NAMALWA (cell line): ENCODE measurements at regions not wholly inside any gene's neighbourhood (a gene's known extent, or its start where the extent isn't known, plus 50 kb on each side); places are given as distances from the start of the nearest gene placed in this dataset.
A peak's percentile ranks its signal among the peaks of the same experiment; 100 is the strongest.

ENCODE experiments used
- DNase-seq: peaks from one replicate; pipeline ENCODE4 v3.0.0-alpha.2; 2015; ENCODE audit warnings: low spot score

DNA sequence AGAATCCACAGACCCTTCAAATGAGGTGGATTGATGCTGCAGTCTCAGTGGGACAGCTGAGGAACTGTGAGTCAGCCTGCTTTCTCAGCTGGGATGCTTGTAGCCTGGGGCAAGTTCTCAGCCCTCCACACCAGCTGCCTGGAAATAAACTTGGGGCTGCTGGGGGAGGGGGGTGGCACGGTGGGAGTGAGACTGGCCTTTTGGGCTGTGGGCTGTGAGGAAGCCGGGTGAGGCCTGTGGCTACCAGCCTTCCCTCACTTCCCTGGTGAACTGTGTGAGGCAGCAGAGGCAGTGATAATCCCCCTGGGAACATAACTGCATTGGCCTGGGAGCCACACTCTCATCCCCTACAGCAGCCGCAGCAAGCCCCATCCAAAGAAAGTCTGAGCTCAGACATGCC, 114.5 kb upstream of the GUCY1A1 start:
- DNase-seq, result no peak

- DNase-seq, result no peak
These were observed 118.5 kb upstream of the GUCY1A1 start for GRCh38 chr4:155548173-155548572.

DNA sequence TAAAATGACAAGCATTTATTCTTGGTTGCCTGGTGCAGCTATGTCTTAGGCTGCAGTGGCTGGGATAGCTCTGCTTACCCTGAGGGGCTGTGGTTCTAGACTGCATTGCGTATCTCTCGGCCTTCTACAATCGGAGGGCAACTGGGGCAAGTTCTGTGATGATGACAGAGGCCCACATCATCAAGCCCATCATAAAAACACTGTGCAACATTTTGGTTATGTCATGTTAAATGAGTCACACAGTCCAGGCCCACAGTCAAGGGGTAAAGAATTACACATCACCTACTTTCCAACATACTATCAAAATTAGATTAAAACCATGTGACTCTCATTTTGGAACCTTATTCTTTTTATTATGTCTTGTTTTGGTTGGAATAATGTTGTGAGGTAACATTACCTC, 120.2 kb upstream of the GUCY1A1 start:
- DNase-seq, result no peak

DNA sequence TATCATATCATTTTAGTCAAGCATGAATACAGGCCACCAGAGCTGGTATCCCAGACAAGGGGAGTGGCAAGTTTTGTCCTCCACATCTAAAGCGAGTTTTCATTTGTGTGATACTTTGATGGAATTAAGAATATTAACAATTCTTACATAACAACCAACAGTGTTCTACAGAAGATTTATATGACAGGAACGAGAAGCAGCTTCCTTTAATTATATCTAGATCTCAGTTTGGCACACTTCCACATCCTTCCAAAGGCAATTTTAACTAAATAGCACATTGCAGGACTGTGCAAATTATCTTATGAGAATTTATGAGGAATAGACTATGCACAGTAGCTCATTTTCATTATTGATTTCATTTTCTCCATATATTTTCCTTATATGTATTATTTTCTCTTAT, 121.2 kb upstream of the GUCY1A1 start:
- DNase-seq, result no peak

GRCh38 chr4:155544547-155544946, 122.1 kb upstream of the GUCY1A1 start:
- DNase-seq, result no peak

- DNase-seq, result no peak
These were observed 123.4 kb upstream of the GUCY1A1 start for GRCh38 chr4:155543126-155543765.

DNA sequence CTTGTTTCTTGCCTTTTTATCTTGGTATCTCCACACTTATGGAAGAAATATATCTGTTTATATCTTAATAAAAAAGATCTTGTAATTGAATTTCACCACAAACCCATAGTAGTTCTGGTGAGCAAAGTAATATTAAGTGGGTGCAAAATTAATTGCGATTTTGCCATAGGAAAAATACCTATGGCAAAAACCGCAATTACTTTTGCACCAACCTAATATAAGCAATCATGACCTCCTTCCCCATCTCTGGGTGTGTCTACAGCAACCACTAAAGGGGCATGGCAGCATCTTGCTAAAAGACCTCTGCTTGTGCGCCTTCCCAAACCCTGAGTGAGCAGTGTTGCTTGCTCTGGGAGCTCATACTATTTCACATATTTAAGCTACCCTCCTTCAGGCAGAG, 124.2 kb upstream of the GUCY1A1 start:
- no peak for DNase-seq

DNA sequence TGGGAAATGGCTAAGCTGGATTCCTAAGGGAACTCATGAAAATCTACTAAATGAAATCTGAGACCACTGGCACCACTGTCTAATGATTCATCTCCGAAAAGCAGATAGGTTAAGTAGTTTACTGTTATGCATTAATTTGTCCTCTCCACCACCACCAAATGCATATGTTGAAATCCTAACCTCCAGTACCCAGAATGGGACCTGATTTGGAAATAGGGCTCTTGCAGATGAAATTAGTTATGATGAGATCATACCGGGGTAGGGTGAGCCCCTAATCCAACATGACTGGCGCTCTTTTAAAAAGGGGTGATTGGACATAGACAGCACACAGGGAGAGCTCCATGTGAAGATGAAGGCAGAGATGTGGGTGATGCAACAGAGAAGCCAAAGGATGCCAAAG, 124.9 kb upstream of the GUCY1A1 start:
- DNase-seq, result no peak

DNA sequence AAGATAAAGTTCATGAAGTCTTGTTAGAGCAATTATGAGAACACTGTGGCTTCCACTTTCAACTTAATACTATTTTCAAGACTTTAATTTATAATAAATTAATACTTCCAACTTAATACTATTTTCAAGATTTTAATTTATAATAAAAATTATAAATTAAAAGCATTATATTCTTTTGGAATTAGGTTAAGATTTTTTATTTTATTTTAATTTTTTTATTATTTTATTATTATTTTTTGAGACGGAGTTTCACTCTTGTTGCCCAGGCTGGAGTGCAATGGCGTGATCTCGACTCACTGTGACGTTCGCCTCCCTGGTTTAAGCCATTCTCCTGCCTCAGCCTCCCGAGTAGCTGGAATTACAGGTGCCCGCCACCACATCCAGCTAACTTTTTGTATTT, 126.0 kb upstream of the GUCY1A1 start:
- no peak for DNase-seq

DNA sequence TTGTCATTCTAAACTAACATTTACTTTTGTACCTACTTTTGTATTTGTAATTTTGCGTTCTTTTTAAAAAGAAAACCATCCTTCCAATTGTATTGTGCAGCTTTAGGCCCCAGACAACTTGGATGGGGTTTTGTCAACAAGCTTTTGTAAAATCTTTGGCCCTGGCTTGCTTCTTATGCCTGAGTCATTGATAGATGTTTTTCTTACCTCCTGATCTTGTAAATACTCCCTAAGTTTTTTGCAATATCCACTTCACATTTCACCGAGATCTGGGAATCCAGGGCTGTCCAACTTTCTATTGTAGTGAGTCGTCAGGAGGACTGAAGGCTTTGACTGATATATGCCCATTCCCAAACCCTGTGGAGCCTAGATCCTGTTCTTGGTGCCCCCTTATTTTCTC, 126.9 kb upstream of the GUCY1A1 start:
- DNase-seq, result no peak

- no peak for DNase-seq
These were observed 130.7 kb upstream of the GUCY1A1 start for GRCh38 chr4:155535802-155536454.

GRCh38 chr4:155532373-155533085, 134.1 kb upstream of the GUCY1A1 start:
- DNase-seq, result no peak

DNA sequence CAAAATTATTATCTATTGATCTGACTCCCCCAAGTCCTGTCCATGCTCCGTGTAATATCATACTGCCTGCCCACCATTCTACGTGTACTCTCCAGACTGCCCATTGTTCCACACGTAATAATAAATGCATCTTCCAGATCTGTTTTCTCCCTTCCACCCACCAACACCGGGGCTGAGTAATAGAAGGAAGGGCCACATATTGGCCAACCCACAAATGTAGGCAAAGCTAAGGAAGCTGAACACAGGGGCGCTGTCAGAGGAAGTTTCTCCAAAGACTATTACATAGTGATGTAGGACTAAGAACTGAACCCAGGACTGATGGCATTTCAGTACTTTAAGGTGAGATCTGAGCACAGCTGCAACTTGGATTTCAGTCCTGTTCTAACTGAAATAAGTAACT, 135.8 kb upstream of the GUCY1A1 start:
- DNase-seq, result no peak

DNA sequence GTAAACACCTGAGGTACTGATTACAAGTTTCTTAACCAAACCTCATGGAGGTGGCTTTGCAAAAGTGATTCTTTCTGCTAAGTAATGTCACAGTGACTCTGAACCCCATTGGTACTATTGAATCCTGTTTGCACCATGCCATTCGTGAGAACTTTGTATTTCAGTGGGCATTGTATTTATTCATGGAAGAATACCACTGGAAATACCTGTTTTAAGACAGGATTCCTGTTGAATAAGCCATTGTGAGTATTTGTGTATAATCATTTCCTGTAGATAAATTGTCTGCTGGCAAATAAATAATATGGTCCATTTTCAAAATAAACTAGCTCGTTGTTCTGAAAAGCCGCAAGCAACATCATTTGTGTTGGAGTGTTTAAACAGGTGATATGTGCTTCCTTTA, 136.4 kb upstream of the GUCY1A1 start:
- DNase-seq, result no peak

DNA sequence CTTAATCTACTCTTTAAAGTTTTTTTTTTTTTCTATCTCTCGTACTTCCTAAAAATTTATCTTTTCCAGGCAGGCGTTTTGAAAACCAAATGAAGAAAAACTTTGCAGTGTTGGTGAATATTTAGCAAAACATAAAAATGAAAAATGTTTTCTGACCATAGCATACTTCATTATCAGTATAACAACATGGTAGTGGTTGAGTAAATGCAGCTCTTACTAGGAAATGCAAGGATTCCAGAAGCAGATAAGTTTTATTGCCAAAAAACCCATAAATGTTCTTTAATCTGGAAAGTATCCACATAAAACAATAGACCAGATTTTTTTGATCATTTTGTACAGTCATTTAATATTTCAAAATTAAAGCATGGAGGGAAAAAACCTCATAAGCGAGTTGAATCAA, 136.9 kb upstream of the GUCY1A1 start:
- DNase-seq, result no peak

DNA sequence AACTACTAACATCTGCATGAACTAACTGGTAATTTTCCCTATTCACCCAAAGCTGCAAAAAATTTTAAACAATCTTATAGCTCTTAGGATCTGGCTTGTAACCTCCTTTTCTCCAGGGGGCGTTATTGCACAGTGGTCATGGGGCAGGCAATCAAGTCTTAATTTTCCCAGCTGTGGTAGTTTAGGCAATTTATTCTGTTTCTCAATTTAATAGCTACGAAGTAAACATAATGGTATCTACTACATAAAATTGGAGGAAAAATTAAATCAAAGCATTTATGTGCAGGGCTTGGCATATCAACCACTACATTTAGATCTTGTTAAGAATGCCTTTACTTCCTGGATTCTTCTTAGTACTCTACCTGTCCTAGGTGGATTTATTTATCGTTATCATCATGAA, 137.4 kb upstream of the GUCY1A1 start:
- DNase-seq, result peak; percentile 7

DNA sequence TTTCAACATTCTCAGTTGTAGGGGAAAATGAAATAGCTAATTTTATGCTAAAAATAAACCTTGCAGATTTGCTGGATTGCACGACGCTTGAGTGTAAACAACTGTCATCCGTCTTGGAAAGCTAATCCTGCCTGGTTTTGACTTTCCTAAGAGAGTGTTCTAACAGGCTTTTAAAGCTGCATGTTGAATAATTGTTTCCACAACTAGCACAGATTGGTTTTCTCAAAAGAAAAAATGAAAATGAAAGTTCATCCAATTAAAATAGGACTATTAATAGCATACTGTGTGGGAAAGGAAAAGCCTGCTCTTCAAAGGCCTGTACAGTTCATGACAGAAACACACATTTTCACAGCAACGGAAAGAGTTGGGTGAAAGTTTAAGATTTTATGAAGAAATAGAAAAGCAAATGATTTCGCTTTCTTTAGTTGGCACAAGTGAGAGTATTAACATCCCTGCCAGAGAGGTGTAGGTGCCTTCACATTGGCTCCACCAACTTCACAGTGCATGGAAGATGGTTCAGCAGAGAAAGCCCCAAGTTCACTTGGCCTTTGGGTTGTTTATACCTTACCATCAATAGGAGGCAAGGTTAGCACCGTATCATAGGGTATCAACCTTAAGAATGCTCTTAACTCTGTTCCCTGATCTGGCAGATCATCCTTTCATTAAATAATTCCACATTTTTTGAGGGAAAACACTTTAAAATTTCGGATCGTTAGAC, 140.0 kb upstream of the GUCY1A1 start:
- no peak for DNase-seq

DNA sequence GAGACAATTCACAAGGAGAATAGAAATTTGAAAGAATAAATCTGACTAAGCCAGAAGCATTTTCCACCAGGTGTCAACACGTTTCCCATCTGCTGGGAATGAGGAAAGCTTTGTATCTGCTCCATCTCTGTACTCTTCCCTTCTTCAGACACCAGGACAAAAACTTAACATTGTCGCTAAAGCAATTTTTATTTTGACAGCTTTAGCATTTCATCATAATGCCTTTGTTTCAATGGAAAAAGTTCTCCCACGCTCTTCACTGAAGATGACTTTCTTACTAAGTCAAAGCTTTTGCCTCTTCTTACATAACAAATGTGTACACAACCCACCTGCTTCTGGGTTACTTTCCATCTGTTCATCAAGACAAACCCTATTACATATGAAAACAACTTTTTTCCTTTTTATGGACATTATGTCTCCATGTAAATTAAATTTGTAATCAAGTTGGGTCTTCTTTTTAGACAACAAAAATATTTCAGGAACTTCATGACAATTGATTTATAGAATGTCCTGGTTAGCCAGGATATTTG, 141.7 kb upstream of the GUCY1A1 start:
- DNase-seq, result no peak

DNA sequence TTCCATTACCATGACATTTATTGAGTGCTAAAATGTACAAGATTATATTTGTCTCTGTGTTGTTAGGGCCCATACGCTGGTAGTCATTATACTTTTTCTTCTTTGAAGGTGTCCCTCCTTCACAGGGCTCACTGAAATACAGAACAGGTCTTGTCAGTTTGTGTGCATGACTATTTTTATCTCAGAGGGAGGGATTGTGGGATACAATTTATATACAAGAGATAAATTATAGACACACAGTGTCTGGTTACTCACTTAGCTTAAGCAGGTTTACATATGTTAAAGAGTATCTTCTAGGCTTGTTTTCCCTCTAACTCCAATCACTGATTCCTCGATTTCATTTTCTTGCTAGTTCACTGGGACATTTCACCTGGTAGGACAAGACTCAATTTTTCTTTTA, 143.3 kb upstream of the GUCY1A1 start:
- no peak for DNase-seq

GRCh38 chr4:155522201-155522600, 144.4 kb upstream of the GUCY1A1 start:
- DNase-seq, result no peak

DNA sequence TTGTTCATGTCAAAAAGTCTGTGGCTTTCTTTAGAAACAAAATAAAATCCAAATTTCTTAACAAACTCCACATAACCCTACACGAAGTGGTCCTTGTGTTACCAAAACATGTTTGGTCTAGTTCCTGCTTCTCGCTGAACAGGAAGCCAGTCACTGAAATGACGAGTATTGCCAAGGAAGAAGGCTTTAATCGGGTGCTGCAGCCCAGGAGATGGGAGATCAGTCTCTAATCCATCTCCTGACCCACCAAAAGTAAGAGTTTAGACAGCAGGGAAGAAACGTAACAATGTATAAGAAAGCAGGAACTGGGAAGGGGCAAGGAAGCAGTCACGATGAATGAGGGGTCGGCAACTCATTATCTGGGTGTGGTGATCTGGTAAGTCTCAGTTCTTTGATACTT, 144.6 kb upstream of the MAP9 start:
- DNase-seq, result no peak

DNA sequence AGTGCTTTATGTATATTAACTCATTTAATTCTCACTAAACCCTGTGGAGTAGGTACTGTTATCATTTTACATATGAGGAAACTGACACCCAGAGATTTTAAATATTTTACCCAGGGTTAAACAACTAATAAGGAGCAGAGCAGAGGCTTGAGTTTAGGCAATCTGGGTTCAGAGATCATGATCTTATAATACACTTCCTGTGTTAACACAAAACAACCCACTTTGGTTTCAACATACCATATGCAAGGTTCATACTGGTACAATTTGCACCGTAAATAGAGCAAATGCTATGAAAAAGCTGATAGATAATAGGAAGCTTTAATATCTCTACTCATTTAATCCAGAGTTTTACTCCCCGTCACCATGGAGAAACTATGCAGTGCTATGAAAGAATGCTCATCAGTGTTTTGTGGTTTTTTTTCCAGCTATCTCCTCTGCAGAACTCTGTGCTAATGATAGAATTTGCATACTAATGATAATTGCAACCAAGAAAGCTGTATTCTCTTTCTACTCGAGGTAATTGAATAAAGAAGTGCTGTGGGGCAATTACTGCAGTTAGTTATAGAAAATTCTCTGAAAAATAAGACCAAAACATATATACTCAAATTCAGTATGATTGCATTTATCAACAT, 138.8 kb upstream of the MAP9 start:
- DNase-seq, result no peak
